GM12873 (cell line): ENCODE measurements at regions not wholly inside any gene's neighbourhood (a gene's known extent, or its start where the extent isn't known, plus 50 kb on each side); places are given as distances from the start of the nearest gene placed in this dataset.

ENCODE experiments used
- CTCF ChIP-seq: IDR thresholded peaks from 2 replicates; pipeline ENCODE4 v1.5.1; 2012; ENCODE audit warnings: low read depth, mild to moderate bottlenecking, moderate library complexity, low read length, control low read depth; ENCODE audit not compliant: insufficient read depth; ENCODE audit errors: missing control alignments

- TF ChIP-seq CTCF = no peak
These were observed 204.6 kb upstream of the APCDD1 start for GRCh38 chr18:10249801-10250200.

GRCh38 chr18:10252494-10252893 lies 201.9 kb upstream of the APCDD1 start:
- TF ChIP-seq CTCF = no peak

GRCh38 chr18:10252952-10253705 lies 201.3 kb upstream of the APCDD1 start:
- TF ChIP-seq CTCF = no peak

- TF ChIP-seq CTCF = no peak
These were observed 195.5 kb upstream of the APCDD1 start for GRCh38 chr18:10258836-10259474.

- no peak for TF ChIP-seq CTCF
These were observed 194.5 kb upstream of the APCDD1 start for GRCh38 chr18:10259901-10260300.

- TF ChIP-seq CTCF = no peak
These were observed 192.8 kb upstream of the APCDD1 start for GRCh38 chr18:10261344-10262276.

GRCh38 chr18:10262566-10262965 lies 191.9 kb upstream of the APCDD1 start:
- no peak for TF ChIP-seq CTCF
